HepG2 (cell line): ENCODE measurements at regions not wholly inside any gene's neighbourhood (a gene's known extent, or its start where the extent isn't known, plus 50 kb on each side); places are given as distances from the start of the nearest gene placed in this dataset.

Source experiments
- CTCF ChIP-seq: sonication (generic); formaldehyde crosslinking; IDR thresholded peaks from 2 replicates; pipeline ENCODE4 v1.5.0; 2020; ENCODE audit warnings: mild to moderate bottlenecking, missing genetic modification reagents, moderate library complexity
- FOSL1 ChIP-seq: sonication (generic); formaldehyde crosslinking; IDR thresholded peaks from 2 replicates; pipeline ENCODE4 v1.9.0; 2021; ENCODE audit warnings: missing genetic modification reagents, borderline replicate concordance
- HOXA7 ChIP-seq: sonication (generic); formaldehyde crosslinking; IDR thresholded peaks from 2 replicates; pipeline ENCODE4 v1.8.1; 2022; ENCODE audit warnings: mild to moderate bottlenecking, missing genetic modification reagents, moderate library complexity
- PATZ1 ChIP-seq: sonication (generic); formaldehyde crosslinking; IDR thresholded peaks from 2 replicates; pipeline ENCODE4 v1.4.0; 2020; ENCODE audit warnings: missing genetic modification reagents
- PHB2 ChIP-seq: fragments of 450-650 bp; IDR thresholded peaks from 2 replicates; pipeline ENCODE4 v1.6.1; 2018; ENCODE audit not compliant: partially characterized antibody
- PPARG ChIP-seq: conservative IDR thresholded peaks from 2 replicates; pipeline ENCODE4 v1.6.1; 2016; ENCODE audit warnings: missing biosample characterization, missing genetic modification reagents
- RFX1 ChIP-seq: fragments of 450-650 bp; IDR thresholded peaks from 2 replicates; pipeline ENCODE4 v1.6.1; 2017
- SUZ12 ChIP-seq: fragments of 150-350 bp; IDR thresholded peaks from 2 replicates; pipeline ENCODE4 v1.6.1; 2014; ENCODE audit warnings: low read depth, low read length
- ZNF276 ChIP-seq: sonication (generic); formaldehyde crosslinking; IDR thresholded peaks from 2 replicates; pipeline ENCODE4 v1.4.0; 2020; ENCODE audit warnings: mild to moderate bottlenecking, low read depth, missing genetic modification reagents
- ZNF496 ChIP-seq: sonication (generic); formaldehyde crosslinking; IDR thresholded peaks from 2 replicates; pipeline ENCODE4 v1.8.1; 2023; ENCODE audit warnings: mild to moderate bottlenecking, moderate library complexity, missing genetic modification reagents; ENCODE audit not compliant: insufficient replicate concordance

- TF ChIP-seq SUZ12 = no peak
- no peak for TF ChIP-seq HOXA7 (CRISPR knock-in tag)
- no peak for TF ChIP-seq FOSL1 (CRISPR knock-in tag)
- no peak for TF ChIP-seq PATZ1 (CRISPR knock-in tag)
- TF ChIP-seq RFX1 = no peak
- no peak for TF ChIP-seq ZNF276 (CRISPR knock-in tag)
- no peak for TF ChIP-seq ZNF496 (CRISPR knock-in tag)
- no peak for TF ChIP-seq CTCF (CRISPR knock-in tag)
- no peak for TF ChIP-seq PHB2
- no peak for TF ChIP-seq PPARG (CRISPR knock-in tag)
Measured at GRCh38 chr13:80814541-80814940, 473.6 kb upstream of the SPRY2 start.
